Mucosa of gallbladder (tissue), 1 donor: ENCODE measurements at regions not wholly inside any gene's neighbourhood (a gene's known extent, or its start where the extent isn't known, plus 50 kb on each side); places are given as distances from the start of the nearest gene placed in this dataset.

Experiments
- DNase-seq: peaks from one replicate; pipeline ENCODE4 v3.0.0-alpha.2; 2020; ENCODE audit warnings: low spot score
- donor health status: DM: no; HTN: no; CAD: no.

DNA sequence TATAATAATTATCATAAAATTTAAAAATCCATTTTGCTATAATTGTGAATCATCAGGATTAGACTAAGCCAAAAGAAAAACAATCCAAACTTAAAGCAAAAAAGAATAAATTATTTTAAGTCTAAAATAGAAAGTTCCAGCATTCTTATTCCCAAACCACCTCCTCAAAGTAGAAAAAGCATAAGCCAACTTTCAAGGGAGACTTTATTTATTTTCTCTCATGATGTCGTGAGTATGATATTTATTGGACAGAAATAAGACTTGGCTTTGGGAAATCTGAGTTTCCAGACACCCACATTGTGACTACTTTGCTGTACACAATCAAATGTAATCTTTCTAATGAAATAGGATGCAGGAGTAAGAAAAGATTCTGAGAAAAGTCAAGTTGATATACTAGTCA lies 372.1 kb downstream of the MTRR start:
- no peak for DNase-seq

DNA sequence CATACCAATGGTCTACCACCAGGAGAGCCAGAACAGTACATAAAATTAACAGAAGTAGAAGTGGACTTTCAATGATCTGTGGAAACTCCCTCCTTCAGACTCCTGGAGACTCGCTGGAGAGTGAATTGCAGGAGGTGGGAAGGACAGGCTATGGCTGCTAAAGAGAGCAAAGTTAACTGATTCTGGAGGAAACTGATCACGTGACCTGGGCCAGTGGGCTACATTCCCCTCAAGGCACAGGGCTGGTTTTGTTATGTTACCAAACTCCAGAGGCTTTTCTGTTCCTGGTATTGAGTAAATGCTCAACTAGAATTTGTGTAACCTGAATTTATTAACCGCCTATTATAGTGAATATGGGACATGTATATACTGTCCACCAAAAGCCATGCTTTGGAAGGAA lies 372.6 kb downstream of the MTRR start:
- no peak for DNase-seq

DNA sequence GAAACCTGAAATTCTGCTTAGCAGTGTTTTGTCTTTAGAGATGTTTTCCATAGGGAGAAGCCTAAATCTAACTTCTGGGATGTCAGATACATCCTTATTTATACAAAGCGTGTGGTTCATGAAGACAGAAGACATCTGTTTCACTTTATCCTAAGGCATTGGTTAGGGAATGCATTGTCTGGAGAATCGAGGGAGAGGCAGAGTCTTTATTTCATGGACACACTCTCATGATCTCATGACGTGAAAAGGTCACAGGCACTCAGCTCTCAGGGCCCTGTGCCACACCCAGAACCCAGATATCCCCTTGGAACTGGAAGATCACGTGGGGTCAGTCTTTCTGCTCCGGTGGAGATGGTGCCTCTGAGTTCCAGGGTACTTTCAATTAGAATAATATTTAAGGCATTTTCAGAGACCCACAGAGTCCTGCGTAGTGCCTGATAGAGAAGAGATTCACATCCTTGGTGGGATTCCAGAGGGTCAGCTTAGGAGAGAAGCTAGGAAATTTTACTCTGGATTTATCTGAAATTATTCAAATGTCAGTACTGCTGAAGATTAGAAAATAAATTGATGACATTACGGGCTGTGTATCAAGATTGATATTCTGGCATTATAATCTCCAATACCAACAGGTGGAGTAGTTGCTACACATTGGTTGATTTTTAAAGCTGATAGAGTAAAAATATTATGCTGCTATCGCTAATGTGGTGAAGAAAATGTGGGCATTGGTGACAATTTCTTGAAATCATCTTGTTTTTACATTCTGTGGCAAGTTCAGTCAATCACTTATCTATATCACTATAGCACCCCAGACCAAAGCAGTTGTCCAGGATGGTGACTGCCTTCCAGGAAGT lies 378.3 kb downstream of the MTRR start:
- DNase-seq = no peak

DNA sequence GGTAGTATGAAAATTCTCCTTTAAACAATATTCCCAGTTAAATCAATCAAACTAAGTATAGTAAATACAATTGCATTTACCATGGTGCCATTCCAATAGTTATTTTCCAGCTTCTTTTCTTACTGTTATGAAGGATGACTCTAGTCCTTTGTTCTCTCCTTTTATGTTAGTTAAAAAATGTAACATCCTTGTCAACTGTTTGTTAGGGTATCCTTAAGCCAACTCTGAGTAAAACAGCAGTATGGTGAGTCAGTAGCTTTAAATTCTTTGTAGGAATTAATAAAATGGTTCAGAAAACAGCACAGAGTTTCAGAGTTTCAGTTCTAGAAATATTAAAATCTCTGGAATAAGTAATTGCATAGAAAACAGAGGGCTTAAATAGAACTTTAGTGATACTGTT lies 384.4 kb downstream of the MTRR start:
- DNase-seq = no peak

DNA sequence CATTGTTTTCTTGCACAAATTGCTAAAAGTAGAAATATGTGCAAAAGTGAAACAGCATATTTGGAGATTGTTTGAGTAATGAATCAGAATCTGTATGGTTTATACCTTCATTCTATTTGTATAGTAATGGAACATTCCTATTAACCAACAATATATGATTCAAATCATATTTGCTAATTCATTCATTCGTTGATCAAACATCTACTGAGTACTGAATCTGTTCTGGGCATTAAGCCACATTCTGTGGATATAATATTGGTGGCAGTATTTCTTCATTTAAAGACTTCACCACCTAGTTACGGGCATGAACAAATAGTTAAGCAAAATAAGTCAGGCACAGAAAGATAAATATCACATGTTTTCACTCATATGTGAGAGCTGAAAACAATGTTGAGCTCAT lies 385.7 kb downstream of the MTRR start:
- no peak for DNase-seq

DNA sequence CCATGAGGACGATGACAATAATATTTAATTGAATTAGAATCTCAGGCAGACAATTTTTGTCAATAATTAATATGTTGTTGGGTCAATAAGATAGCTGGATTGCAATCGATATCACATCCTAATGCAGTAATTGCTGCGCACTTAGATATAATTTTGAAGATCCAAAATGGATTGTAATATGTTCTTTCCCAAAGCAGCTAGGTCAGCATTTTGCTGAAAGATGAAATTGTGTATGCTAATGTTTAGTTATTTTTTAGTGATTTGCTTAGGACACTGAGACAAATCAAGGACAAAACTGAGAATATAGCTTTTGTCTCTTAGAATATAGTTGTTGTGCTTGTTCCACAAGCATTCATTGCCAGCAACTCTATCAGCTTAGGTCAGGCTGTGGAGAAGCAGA lies 389.9 kb downstream of the MTRR start:
- no peak for DNase-seq

DNA sequence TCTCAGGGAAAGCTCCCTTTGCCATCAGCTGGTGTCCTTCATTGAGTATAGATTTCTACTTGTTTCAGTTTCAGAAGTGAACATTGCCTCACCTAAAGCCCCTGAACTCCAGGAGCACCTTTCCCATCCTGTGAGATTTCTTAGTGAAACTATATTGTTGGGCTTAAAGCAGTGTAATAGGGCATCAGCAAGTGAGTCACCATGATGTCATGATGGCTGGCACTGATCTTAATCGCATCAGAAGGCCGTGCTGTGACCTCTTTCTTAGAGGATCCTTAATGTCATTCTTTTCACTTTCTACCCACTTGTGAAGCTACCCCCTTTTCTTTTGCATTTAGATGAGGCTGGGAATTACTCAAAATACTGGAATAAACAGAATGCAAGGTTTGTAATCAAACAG lies 401.3 kb downstream of the MTRR start:
- DNase-seq = no peak

DNA sequence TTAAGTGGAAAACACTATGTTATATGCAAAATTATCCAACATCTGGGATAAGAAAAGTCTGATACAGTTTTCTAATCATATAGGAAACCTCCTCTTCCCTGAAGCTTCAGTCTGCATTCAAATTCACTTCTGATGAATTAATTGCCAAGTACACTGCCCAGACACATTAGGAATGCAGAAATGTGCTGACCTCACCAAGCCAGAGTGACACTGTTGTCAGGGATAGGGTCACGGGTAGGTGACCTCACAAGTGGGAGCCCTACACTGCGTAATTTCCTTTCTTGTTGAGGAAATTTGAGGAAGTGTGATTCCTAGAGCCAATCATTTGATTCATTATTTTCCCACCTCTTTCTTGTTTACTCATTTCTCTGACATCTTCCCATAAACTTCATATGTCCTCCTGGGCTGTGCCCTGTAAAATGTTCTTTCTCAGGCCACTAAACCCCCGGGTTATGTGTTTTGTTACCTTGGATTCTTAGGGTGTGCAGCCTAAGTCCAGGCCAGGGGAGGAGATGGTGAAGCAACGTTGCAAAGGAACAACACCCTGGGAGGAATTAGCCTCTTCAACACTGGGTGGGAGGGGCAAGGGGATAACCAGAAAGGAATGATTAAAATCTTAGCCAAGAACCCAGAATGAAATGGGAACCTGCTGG lies 411.9 kb downstream of the MTRR start:
- no peak for DNase-seq

DNA sequence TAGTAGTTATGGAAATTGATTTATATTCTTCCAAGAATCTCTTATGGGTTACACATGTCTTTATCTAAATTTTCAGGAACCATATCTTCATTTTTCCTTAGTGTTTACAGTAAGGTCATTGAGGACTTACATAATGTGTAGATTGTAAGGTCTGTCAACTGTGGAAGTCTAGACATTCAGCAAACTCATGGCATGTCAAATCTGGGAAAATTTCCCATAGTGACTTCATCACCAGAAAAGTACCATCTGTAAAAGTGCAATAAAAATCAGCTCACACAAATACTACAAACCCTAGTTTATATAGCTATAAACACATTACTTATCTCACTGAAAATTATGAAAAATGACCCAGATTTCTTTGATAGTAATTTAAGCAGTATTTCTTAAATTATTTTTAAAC lies 419.4 kb downstream of the MTRR start:
- DNase-seq = no peak

DNA sequence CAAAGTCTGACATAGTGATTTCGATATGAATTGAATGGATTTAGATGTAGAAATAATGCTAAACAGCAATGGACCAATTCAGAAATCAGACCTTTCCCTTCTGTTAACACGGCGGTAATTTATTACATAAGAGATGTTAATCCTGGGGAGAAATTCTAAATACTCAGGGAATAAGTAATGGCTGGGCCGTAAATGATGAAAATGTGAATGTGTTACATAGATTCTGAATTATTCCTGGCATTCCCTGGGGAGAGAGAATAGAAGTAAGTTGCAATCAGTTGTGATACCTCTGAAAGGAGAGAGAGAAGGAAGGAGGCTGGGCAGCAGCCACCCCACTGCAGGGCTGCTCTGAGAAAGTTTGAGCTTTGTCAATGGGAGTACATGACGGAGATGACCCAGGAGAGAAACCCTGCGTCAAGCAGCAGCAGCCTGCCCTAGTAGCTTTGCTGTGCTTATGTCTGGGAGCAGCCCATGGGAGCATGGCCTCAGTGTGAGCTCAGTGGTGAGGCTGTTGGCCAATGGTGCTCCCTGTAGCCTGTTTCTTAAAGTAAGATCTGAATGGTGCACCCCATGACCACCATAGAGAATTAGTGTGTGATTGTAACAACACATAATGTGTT lies 420.1 kb downstream of the MTRR start:
- DNase-seq = no peak

DNA sequence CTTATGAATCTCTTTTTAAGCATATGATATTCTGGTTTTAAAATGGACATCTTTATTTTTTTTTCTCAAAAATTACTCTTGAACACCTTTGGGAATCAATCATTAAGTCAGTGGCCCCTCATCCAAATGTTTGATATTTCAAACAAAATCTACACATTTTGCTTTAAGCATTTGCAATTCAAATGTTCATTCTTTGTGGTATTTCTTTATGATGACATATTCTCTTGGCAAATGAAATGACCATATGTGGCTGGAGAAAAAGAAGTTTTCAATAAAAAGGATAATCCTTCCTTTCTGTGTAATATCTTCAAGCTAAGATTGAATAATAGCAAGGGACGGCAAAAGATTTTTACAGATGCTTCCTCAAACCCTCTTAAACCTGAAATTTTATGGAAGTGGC lies 420.8 kb downstream of the MTRR start:
- no peak for DNase-seq

DNA sequence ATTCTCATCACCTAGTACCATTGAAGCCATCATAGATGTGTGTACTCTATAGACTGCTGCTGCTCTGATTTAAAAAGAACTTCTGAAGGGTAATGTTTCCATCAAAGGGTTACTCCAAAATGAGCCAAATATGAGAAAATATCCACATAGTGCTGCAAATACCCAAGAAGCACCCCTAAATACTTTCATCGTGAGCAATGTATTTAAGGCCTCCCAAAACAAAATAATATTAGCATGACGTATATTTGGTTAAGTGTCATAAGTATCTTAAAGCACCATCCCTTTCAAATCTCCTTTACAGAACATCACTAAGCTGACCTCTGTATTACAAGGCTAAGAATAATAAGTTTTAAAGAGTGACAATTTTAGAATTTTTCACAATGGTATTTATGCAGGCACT lies 421.8 kb downstream of the MTRR start:
- no peak for DNase-seq

DNA sequence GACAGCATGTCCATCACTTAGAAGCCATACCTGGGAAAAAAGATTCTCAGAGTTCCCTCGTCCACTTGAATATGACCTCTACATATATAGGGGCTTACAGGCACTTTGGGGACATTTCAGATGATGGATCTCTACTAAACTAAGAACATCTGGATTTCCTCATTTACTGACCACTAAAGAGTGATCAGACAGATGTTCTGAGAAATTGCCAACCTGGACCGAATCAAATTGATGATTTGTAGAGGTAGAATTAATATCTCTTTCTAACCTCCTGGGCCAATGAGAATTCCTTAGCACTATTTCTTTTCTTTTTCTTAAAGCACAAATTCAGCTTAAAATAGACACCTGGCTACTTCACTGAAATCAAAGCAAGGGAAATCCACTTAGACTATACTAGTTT lies 422.7 kb downstream of the MTRR start:
- DNase-seq = no peak

DNA sequence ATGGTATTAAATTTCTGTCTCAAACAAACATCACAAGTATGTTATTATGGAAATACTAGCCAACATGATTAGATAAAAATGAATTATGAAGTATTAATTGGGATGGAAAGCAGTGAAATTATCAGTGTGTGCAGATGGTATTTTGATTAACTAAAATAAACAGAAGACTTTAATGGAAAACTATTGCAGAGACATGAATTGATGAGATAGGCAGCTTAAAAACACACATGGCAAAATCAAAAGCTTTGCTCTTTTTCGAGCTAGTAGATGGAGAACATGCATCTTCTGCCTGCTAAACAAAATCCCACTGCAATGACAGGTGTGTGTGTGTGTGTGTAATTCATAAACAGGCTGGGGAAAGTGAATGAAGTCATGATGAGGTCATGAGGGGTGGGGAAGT lies 426.2 kb downstream of the MTRR start:
- DNase-seq = no peak

DNA sequence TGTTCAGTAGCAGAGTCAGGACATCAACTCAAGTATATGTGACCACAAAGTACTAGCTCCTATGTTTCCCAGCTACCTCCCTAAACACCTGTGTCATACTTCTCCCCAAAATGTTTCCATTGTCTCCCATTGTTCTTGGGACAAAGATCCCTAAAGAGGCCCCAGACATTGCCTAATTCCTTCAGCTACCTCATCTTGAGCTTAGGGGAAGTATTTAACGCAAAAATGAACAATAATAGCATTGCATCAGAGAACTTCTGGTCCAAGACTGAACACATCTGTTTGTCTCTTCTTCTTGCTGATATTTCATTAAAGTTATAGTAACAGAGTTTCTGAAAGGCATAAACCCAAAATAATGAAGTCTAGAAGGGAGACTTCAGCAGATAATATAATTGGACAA lies 430.8 kb downstream of the MTRR start:
- no peak for DNase-seq

DNA sequence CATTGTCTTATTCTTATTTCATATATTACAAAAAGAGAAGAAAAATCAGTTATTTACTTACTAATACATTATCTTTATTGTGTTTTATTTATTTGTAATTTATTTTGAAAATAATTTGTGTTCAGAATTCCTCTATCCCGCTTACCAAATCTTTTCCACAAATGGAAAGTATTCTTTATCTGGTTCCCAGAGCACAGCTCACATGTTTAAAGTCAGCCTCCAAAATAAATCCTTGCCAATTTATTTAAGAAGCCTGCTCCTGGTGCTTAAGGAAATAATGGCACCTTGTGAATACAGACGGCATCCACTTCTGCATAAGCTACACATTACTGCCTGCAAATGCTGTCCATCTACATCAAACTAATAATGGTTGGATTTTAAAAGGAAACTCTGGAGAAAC lies 435.4 kb downstream of the MTRR start:
- DNase-seq = no peak

DNA sequence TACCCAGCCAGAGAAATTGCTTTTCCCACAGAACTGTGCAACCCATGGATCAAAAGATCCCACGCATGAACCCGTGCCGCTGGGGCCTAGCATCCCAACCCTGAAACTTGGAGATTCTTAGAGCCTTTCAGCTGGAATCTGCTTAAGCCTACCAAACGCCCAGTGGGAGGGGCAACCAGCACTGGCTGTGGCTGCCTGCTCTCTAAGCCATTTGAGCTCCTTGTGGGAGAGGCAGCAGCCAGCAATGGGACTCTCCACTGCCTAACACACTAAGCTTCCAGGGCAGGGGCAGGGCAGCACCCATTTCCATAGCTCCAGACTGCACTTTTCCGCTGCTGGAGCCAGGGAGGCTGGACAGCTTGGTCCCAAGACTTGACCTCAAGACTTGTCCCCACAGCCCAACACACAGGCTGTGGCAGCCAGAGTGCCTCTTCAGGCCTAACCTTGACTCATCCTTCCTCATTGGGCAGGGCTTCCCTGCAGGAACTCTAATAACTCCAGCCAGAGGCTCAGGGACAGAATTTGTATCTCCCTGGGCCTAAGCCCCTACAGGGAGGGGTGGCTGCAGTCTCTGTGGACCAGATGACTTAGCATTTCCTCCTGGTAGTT lies 437.4 kb downstream of the MTRR start:
- DNase-seq = no peak

DNA sequence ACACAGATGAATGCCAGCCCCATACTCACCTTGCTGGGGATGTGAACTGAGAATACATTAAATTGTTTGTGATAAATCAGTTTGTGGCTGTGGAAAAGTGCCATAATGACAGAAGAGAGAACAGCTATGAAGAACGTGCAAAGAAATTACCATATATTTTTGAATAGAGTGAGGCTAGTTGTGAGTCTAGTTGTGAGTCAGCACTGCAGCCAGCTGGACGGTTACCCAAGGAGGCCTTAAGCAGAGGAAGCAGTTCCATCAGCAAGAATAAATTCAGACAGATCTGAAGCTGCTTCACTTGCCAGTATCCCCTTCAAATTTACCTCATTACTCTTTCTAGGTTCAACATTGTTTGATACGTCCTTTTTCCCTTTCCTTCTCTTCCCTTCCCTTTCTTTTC lies 446.0 kb downstream of the MTRR start:
- DNase-seq = no peak

DNA sequence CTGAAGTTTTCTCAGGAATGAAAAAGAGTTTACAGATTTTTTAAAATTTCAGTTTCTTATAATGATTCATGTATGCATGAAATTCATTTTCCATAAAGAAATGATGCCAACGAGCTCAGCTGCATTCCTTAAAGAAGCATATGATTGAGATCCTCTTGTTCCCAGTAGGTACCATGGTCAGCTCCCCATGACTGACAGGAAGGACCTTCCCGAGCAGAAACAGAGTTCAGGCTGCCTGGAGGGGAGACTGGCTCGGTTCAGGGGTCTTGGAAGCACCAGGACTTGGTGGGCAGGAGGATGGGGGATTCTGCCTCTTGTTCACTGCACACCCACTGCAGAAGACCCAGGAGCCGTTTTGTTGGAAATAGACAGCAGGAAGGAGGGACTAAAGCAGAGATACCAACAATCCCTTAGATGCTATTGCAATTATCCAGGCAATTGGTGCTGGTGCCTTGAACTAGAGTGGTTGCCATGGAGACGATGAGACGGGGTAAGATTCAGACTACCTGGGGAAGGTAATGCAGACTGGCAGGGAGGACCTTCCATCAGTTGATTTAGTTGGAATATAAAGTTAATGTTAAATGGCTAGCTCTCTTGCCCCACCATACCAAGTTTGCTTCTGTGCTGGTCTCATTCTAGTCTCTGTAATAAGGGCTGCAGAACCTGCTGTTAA lies 447.8 kb downstream of the MTRR start:
- no peak for DNase-seq

DNA sequence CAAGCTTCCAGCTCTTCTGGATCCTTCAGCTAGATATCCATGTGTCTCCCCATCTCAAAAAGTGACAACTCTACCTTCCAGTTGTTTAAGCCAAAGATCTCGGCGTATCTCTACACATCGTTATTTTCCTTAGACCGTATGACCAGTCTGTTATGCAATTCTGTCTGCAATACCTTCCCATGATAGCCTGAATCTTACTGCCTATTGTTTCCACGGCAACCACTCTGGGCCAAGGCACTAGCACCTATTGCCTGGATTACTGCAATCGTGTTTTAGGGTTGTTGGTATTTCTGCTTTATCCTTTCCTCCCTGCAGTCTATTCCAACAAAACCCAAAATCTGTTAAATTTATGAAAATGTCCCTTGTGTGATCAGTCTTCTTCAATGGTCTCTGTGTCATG lies 448.4 kb downstream of the MTRR start:
- DNase-seq = no peak

DNA sequence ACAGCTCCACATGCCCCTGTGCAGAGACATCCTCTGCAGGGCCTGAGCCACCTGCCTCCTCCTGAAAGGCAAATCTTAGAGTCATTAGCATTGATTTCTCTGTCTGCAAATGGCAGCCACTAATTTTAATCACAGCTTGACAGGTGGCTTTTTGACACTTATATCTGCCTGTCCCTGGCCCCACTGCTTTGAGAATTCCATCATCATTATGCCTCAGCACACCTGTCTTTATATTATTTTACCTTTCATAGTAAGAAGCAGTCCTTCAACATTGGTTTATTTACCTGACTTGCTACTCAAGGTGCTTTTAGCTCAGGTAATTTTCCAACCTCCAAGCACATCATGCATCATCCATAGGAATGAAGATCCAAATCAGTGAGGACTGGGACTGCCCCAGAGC lies 451.3 kb downstream of the MTRR start:
- no peak for DNase-seq

DNA sequence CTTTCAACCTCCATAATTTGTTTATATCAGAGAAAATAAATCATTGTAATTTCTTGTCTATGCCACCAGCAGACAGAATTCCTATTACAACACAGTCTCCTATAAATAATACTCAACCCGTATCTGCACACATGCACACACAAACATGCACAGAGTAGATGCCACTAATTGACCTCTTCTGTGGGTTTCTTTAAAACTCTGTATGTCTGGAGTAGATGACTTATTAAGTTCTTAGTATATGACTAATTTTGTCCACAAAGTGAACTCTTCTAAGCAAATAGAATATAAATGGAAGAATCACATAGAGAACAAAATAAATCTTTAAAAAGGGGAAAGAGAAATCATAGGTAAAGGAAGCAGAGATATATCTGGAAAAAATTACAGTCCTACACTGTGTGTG lies 452.3 kb downstream of the MTRR start:
- DNase-seq = no peak
